Hematopoietic multipotent progenitor cell treated with erythropoietin and hydrocortisone succinate and interleukin-3 and kit ligand, for 4 days (in vitro differentiated cells): ENCODE measurements at regions not wholly inside any gene's neighbourhood (a gene's known extent, or its start where the extent isn't known, plus 50 kb on each side); places are given as distances from the start of the nearest gene placed in this dataset.

Source experiments
- DNase-seq: peaks from one replicate; pipeline ENCODE4 v3.0.0-alpha.2; 2015

GRCh38 chr17:79338152-79338551, 263.5 kb downstream of the ENGASE start:
- DNase-seq = no peak

DNA sequence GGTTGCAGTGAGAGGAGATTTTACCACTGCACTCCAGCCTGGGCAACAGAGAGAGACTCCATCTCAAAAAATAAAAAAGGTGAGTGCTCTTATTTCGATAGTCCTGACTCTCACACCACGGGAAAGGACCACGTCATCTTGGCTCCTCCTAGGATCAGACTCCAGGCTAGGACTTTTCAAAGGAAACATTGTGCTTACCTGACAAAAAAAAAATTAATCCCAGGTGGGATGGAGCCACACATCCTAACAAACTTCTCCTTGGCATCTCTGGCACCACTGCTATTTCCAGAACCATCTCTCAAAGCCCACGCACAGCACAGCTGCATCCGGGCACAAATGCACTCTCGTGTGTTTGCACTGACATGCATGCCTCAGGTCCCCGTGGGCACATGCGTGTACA, 262.4 kb downstream of the ENGASE start:
- DNase-seq = no peak

- no peak for DNase-seq
These were observed 260.8 kb downstream of the ENGASE start for GRCh38 chr17:79335456-79335855.

GRCh38 chr17:79332011-79332554, 257.5 kb downstream of the ENGASE start:
- DNase-seq = no peak

- DNase-seq = no peak
These were observed 256.9 kb downstream of the ENGASE start for GRCh38 chr17:79331492-79331891.

DNA sequence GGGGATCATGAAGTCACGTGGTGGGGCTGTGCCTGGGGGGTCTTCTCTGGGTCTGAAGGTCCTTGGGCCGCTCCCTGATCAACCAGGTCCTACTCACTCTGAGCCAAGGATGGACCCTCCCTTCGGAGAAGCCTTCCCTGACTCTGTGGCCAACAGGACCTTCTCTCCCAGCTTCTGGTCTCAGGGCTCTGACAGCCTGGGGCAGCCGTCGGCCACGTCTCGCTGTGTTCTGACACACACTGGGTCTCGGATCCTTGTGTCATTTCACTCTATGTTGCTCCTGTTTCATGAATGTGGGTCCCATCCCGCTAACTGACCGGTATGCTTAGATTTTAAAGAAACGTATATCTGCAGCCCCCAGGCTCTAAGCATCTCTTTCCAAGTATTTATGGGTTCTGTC, 256.1 kb downstream of the ENGASE start:
- no peak for DNase-seq

- no peak for DNase-seq
These were observed 255.6 kb downstream of the ENGASE start for GRCh38 chr17:79330229-79330628.

- no peak for DNase-seq
These were observed 252.2 kb downstream of the ENGASE start for GRCh38 chr17:79326814-79327213.

DNA sequence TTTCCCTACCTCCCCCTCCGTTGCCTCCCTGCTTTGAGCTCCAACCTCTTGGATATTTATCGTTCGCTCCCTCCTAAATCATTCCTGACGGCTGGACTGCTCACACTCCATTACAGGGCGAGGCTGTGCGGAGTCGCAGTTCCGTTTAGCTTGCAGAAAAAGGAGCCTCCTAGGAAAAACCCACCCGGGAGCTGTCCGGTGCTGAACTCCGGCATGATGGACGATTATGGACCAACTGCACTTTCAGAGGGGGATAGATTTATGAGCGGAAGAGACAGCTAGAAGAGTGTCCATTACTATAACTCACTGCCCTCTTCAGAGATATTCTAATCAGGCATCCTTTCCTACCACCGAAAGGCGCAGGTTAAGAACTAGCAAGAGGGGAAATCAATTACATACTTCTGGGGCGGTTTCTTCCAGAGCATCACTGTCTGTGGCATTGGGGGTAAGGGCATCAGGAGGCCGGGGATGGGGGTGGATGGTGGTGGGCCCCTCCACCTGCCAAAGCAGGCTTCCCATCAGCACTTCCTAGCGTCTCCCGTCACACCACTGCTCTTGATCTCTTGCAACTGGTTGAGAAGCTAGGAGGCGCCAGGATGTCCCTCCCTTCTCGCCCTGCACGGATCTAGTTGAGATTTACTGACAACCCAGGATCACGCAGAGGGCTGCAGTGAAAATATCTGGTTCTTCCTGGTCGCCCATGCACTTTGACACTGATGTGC, 251.2 kb downstream of the ENGASE start:
- DNase-seq = peak; percentile 31

DNA sequence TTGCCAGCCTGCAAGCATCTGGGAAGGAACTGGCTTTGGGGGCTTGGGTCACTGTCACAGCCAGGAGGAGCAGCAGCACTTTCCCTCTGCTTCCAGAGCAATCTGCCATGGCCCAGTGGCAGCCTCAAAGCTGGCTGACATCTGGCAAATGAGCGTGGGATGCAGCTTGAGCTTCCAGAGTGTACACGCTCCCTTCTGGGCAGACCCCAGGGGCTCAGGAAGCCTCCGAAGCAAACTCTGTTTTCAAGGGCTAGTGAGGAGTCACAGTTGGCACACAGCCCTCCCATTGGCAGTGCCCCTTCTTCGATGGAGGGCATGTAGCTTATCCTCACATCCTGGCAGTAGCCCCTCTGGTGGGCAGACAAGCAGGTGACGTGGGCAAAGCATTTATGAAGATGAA, 249.6 kb downstream of the ENGASE start:
- no peak for DNase-seq

- DNase-seq = no peak
These were observed 248.9 kb downstream of the ENGASE start for GRCh38 chr17:79323566-79323965.

DNA sequence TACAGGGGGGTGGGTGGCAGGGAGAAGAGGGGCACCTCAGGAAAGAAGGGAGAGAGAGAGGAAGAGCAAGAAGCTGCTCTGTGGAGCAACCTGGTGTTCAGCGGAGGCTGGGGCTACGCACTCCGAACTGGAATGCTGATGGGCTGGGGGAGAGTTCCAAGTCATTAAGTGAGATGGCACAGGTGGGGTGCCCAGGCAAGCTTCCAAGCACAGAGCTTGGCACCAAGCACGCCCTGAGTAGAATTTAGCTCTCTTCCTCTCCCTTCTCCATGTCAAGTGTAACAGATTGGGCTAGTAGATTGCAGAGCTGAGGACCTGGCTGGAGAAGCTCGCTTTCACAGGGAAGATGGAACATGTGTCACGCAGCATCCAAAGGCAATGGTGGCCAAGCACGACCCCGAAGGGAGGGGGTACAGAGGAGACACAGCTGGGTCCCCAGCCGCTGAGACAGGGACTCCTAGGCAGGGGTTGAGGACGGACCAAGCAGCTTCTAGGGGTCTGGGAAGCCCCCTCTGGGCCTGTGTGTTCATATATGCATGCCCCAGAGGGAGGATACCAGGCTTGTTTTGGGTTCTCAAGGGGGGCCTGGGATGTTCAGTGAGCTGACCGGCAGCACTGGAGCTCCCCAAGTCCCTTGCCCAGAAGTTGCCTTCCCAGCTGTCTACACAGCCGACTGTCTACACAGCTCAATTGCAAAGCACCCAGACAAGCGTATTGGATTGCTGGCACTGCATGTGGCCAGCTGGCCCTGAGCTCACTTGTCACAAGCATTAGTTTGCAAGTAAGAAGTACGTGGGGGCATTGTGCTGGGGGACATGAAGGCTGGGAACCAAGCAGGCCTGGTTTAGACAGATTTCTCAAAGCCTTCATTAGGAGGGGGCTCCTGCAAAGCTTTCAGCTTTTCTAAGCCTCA, 247.8 kb downstream of the ENGASE start:
- DNase-seq = no peak

DNA sequence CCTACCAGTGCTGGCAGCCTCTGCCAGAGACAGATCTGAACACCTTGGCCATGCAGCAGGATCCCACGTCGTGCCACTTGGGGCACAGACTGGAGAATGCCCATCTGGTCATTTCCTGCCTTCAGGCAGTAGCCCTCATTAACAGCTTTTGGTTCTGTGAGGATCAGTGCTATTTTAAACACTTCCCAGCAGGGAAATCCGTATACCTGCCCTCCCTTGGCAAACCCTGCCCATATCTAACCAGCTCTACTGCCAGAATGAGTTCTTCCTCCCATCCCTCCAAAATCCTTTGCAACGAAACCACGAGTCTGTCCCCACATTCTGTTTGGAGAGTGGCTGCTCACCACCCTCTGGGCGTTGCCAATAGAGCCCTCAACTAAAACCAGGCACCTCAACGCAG, 245.7 kb downstream of the ENGASE start:
- no peak for DNase-seq

DNA sequence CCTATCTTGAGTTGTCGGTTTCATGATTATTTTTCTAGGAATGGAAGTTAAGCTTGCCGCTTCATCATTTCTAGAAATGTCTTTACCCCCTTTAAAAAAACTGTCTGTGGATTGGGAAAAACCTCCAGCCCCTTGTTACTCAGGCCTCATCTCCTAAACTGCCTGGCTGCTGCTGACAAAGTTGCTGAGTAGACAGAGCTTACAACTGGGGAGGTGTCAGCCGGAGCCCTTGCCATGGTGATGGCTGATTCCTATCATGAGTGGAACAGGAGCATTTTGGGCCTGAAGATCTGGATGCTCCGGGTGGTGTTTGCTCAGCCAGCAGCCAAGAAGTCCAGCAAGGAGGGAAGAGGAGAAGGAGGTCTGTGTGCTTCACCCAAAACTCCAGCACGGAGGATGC, 243.3 kb downstream of the ENGASE start:
- no peak for DNase-seq

DNA sequence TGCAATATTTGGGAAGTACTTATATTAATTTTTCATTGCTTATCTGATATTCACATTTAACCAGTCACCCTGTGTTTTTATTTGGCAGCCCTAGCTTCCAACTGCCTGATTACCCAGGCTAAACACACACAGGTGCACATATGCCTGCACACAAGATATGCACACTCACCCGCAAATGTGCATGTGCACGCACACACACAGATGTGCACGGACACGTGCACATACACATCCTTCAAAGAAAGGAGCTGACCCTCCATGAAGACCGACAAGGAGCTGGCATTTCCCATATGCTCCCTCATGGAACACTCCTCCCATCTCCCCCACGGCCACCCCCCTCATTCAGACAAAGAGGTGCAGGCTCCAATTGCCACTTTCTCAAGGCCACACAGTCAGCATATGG, 242.2 kb downstream of the ENGASE start:
- no peak for DNase-seq

GRCh38 chr17:79315358-79316105, 240.9 kb downstream of the ENGASE start:
- DNase-seq = no peak

DNA sequence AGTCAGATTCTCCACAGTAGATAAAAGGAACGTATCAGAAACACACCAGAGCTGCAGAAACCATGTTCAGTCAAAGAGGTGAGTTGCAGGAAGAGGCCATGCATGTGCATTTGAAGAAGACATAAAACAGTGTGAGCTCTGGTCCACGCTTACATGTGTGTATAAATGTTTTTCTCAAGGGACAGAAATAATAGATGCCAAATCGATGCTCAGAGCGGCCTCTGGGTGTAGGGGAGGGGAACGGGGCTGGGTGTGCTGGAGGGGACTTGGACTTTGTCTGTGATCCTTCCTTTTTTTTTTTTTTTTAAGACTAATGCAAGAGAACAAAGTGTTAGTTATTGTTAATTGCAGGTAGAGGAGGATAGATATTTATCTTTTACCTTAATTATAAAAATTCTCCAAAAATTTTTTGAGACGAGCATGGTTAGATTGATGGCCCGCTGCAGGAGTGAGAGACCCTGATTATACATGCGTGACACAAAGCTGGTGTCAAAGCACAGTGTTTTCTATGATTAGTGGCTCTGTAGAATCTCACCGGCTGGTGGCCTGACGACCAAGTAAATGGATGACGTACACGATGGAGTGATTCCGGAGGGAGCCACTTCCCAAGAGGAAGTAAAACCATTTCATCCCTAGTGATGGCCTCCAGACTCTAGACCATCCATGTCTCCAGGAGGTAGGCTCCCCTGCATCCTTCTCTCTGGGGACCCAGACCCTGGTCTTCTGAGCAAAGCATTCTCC, 240.2 kb downstream of the ENGASE start:
- no peak for DNase-seq

GRCh38 chr17:79311373-79311772, 236.7 kb downstream of the ENGASE start:
- DNase-seq = no peak

GRCh38 chr17:79306424-79307318, 232.0 kb downstream of the ENGASE start:
- no peak for DNase-seq

DNA sequence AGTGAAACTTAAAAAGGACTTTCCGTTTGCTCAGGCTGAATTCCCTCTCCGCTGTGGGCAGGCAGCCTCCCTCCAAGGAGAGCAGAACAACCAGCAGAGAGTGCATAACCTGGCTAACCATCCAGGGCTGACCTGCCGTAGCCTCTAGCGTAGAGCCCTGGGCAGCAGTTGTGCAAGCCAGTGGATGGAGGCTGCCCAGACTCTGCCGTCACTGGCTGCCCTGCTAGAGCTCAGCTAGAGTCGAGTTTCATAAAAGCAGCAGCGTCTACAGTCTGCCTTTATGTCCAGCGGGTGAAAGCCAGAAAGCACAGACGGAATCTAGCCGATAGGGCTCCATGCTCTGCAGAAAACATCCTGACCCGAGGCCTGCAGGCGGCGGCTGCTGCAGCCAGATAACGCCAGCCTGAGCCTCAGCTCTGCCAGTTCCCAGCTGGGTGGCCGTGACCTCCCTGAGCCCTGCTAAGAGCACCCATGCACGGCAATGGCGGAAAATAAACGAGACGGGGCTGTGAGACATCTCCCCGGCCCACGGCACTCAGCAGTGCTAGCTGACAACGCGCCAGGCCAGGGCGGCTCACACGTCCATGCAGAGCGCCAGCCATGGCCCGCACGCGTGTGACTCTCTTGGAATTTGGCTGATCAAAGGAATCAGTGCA, 231.3 kb downstream of the ENGASE start:
- peak; percentile 16 for DNase-seq

DNA sequence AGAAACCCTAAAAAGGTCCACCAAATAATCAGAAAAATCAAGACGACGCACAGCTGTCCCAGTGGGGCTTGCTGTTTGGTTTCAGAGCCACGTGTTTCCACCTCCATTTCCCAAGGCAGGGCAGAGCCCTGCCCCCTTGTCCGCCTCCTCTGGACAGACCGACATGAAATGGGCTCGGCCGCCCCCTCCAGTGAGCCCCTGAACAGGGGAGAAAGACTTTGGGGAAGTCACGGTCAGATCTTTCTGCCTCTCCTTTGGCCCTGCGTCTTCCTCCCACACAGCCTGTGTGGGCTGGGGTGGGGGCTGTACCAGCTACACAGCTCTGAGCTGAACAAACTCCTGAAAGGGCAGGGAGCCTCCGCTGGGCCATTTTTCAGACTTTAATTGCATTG, 230.7 kb downstream of the ENGASE start:
- no peak for DNase-seq
